GM12891 (cell line): ENCODE measurements at regions not wholly inside any gene's neighbourhood (a gene's known extent, or its start where the extent isn't known, plus 50 kb on each side); places are given as distances from the start of the nearest gene placed in this dataset.

ENCODE experiments used
- PAX5 ChIP-seq: IDR thresholded peaks from 2 replicates; pipeline ENCODE4 v1.6.1; 2011; ENCODE audit warnings: low read length, moderate library complexity, mild to moderate bottlenecking; ENCODE audit not compliant: insufficient read depth, severe bottlenecking
- POLR2A ChIP-seq: IDR thresholded peaks from 2 replicates; pipeline ENCODE4 v1.6.1; 2011; ENCODE audit warnings: low read depth, low read length, control low read depth
- POLR2AphosphoS5 ChIP-seq: IDR thresholded peaks from 2 replicates; pipeline ENCODE4 v1.6.1; 2011; ENCODE audit warnings: low read depth, low read length, control low read depth

DNA sequence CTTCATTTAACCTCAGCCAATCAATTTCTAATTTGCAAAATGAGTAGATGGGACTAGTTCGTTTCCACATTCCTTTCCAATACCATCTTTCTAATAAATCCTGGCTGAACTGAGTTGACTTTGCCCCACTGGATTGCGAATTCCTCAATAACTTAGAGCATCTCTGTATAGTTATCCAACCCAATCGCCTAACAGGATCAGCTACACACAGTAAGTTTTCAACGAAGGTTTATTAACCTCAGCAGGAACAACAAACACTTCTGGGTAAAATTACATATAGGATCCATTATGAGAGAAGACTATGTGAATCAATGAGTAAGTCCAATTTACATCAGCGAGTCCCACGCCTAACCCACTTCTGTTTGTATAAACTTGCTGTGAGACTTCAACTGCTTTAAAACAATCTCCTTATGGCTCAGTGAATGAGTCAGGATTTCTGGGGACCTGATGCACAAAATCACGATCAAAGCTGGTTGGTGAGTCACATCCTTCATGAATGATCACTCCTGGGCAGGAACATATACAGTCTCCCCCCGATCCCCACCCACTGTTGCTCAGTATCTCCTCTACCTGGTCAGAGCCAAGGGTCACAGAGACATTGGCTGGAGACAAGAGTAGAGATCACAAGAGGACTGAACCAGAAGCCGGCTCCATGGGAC, 142.8 kb downstream of the EDEM1 start:
- TF ChIP-seq POLR2A: no peak
- TF ChIP-seq PAX5: no peak
- TF ChIP-seq POLR2AphosphoS5: no peak
